GM23338 (cell line): ENCODE measurements at regions not wholly inside any gene's neighbourhood (a gene's known extent, or its start where the extent isn't known, plus 50 kb on each side); places are given as distances from the start of the nearest gene placed in this dataset.

Experiments used
- CREB1 ChIP-seq: fragments of 250-450 bp; sonication (Bioruptor Pico); IDR thresholded peaks from 2 replicates; pipeline ENCODE4 v1.5.0; 2020; ENCODE audit warnings: low read depth, mild to moderate bottlenecking, moderate library complexity
- EZH2 ChIP-seq: fragments of 200-600 bp; sonication (generic); IDR thresholded peaks from one replicate; pipeline ENCODE4 v1.8.0; 2017; ENCODE audit warnings: antibody characterized with exemption, mild to moderate bottlenecking, low read depth; ENCODE audit not compliant: unreplicated experiment
- EZH2phosphoT487 ChIP-seq: fragments of 200-600 bp; sonication (generic); IDR thresholded peaks from one replicate; pipeline ENCODE4 v1.8.1; 2018; ENCODE audit warnings: antibody characterized with exemption; ENCODE audit not compliant: unreplicated experiment
- JUNB ChIP-seq: IDR thresholded peaks from one replicate; pipeline ENCODE4 v1.6.1; 2016; ENCODE audit warnings: antibody characterized with exemption; ENCODE audit not compliant: unreplicated experiment
- POLR2AphosphoS5 ChIP-seq: IDR thresholded peaks from 2 replicates; pipeline ENCODE4 v1.6.1; 2016; ENCODE audit warnings: antibody characterized with exemption, low read depth
- ZNF114 ChIP-seq: fragments of 250-450 bp; sonication (Bioruptor Pico); IDR thresholded peaks from 2 replicates; pipeline ENCODE4 v1.5.0; 2020; ENCODE audit warnings: mild to moderate bottlenecking, moderate library complexity
- ZNF331 ChIP-seq: fragments of 250-450 bp; sonication (Bioruptor Pico); IDR thresholded peaks from 2 replicates; pipeline ENCODE4 v1.5.0; 2020; ENCODE audit warnings: low read depth, mild to moderate bottlenecking, moderate library complexity
- TF ChIP-seq, protein P1 (sequence below), 2 experiments: fragments of 200-600 bp in 1 of 2; sonication (generic) in 1 of 2; conservative IDR thresholded peaks; 2 replicates each; pipeline versions ENCODE4 v1.5.1 to v1.6.1; 2016 to 2017; ENCODE audit warnings: antibody characterized with exemption in 2 of 2, low read depth in 2 of 2, mild to moderate bottlenecking in 2 of 2, moderate library complexity in 1 of 2
- TF ChIP-seq, protein P2 (sequence below): IDR thresholded peaks from one replicate; pipeline ENCODE4 v1.6.1; 2018; ENCODE audit warnings: antibody characterized with exemption; ENCODE audit not compliant: unreplicated experiment

DNA sequence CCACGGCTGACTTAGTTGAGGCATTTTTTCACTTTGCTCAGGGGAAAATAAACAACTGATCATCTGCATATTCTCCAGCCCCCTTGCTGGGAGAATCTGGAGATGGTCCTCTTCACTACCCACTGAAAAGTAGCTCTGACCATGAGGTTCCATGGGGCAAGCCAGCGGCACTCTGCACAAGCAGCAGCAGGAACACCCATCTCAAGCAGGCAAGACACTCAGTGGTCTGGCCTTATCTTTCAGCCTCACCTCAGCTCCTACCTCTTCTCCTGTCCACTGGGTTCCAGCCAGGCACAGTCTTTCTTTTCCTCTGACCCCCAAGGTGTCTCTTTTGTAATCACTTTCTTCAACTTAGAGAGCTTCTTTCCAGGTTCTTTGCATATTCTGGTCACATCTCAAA, 280.8 kb upstream of the GRIA1 start:
- no peak for TF ChIP-seq ZNF114 (CRISPR knock-in tag)
- TF ChIP-seq, protein P1, sequence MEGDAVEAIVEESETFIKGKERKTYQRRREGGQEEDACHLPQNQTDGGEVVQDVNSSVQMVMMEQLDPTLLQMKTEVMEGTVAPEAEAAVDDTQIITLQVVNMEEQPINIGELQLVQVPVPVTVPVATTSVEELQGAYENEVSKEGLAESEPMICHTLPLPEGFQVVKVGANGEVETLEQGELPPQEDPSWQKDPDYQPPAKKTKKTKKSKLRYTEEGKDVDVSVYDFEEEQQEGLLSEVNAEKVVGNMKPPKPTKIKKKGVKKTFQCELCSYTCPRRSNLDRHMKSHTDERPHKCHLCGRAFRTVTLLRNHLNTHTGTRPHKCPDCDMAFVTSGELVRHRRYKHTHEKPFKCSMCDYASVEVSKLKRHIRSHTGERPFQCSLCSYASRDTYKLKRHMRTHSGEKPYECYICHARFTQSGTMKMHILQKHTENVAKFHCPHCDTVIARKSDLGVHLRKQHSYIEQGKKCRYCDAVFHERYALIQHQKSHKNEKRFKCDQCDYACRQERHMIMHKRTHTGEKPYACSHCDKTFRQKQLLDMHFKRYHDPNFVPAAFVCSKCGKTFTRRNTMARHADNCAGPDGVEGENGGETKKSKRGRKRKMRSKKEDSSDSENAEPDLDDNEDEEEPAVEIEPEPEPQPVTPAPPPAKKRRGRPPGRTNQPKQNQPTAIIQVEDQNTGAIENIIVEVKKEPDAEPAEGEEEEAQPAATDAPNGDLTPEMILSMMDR (conservative IDR thresholded peaks at IDR 0.05; ENCODE audit: low read depth in 2 of 2), result no peak
- no peak for TF ChIP-seq EZH2phosphoT487
- TF ChIP-seq POLR2AphosphoS5, result no peak
- no peak for TF ChIP-seq JUNB
- TF ChIP-seq EZH2, result no peak
- TF ChIP-seq ZNF331 (CRISPR knock-in tag), result no peak
- TF ChIP-seq, protein P2, sequence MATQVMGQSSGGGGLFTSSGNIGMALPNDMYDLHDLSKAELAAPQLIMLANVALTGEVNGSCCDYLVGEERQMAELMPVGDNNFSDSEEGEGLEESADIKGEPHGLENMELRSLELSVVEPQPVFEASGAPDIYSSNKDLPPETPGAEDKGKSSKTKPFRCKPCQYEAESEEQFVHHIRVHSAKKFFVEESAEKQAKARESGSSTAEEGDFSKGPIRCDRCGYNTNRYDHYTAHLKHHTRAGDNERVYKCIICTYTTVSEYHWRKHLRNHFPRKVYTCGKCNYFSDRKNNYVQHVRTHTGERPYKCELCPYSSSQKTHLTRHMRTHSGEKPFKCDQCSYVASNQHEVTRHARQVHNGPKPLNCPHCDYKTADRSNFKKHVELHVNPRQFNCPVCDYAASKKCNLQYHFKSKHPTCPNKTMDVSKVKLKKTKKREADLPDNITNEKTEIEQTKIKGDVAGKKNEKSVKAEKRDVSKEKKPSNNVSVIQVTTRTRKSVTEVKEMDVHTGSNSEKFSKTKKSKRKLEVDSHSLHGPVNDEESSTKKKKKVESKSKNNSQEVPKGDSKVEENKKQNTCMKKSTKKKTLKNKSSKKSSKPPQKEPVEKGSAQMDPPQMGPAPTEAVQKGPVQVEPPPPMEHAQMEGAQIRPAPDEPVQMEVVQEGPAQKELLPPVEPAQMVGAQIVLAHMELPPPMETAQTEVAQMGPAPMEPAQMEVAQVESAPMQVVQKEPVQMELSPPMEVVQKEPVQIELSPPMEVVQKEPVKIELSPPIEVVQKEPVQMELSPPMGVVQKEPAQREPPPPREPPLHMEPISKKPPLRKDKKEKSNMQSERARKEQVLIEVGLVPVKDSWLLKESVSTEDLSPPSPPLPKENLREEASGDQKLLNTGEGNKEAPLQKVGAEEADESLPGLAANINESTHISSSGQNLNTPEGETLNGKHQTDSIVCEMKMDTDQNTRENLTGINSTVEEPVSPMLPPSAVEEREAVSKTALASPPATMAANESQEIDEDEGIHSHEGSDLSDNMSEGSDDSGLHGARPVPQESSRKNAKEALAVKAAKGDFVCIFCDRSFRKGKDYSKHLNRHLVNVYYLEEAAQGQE, result no peak
- no peak for TF ChIP-seq CREB1 (CRISPR knock-in tag)
